A673 (cell line): ENCODE measurements at regions not wholly inside any gene's neighbourhood (a gene's known extent, or its start where the extent isn't known, plus 50 kb on each side); places are given as distances from the start of the nearest gene placed in this dataset.

Source experiments
- BruUV-seq: library from RNA; stranded (reverse); fragments of 400-500 nt; replicated peaks from 2 replicates; lab custom pipeline; 2021; lab: Mats Ljungman, UMichigan
- CTCF ChIA-PET: fragments of 300-600 bp; sonication (Branson Sonifier 250); formaldehyde crosslinking; loops from one replicate; lab custom pipeline; 2022; ENCODE audit warnings: antibody characterized with exemption; lab: Charles Lee
- POLR2A ChIA-PET: fragments of 300-600 bp; sonication (Branson Sonifier 250); formaldehyde crosslinking; loops from one replicate; lab custom pipeline; 2022; ENCODE audit warnings: antibody characterized with exemption; ENCODE audit not compliant: low non-redundant PET; lab: Charles Lee
- DNase-seq: peaks from one replicate; pipeline ENCODE4 v3.0.0-alpha.2; 2015; ENCODE audit warnings: low spot score
- H3K27ac ChIP-seq: fragments of 200-600 bp; sonication (generic); 2 replicates; pipeline ENCODE4 v1.5.1; 2016; ENCODE audit warnings: mixed run types, low read depth, mild to moderate bottlenecking, mixed read lengths, antibody characterized with exemption, low read length; ENCODE audit not compliant: poor library complexity, severe bottlenecking
- H3K27me3 ChIP-seq: fragments of 200-600 bp; sonication (generic); replicated peaks from 2 replicates; pipeline ENCODE4 v1.6.1; 2017; ENCODE audit warnings: mixed run types, low read depth, mild to moderate bottlenecking, mixed read lengths, antibody characterized with exemption, low read length; ENCODE audit not compliant: insufficient read depth, poor library complexity
- H3K36me3 ChIP-seq: fragments of 200-600 bp; sonication (generic); 2 replicates; pipeline ENCODE4 v1.6.1; 2016; ENCODE audit warnings: mixed run types, mild to moderate bottlenecking, mixed read lengths, antibody characterized with exemption, low read length; ENCODE audit not compliant: insufficient read depth, poor library complexity, severe bottlenecking
- H3K4me1 ChIP-seq: fragments of 200-600 bp; sonication (generic); 2 replicates; pipeline ENCODE4 v1.6.1; 2017; ENCODE audit warnings: mixed run types, mild to moderate bottlenecking, mixed read lengths, antibody characterized with exemption, low read length; ENCODE audit not compliant: insufficient read depth, poor library complexity, severe bottlenecking
- H3K4me3 ChIP-seq: fragments of 200-600 bp; sonication (generic); 2 replicates; pipeline ENCODE4 v1.5.1; 2016; ENCODE audit warnings: low read depth, mixed run types, mild to moderate bottlenecking, mixed read lengths, low read length; ENCODE audit not compliant: poor library complexity, severe bottlenecking
- H3K9me3 ChIP-seq: fragments of 200-600 bp; sonication (generic); 2 replicates; pipeline ENCODE4 v1.6.1; 2016; ENCODE audit warnings: mixed run types, low read depth, mild to moderate bottlenecking, mixed read lengths, antibody characterized with exemption, low read length; ENCODE audit not compliant: poor library complexity, severe bottlenecking
- CTCF ChIP-seq: fragments of 300-800, 200-600 bp; sonication (generic); conservative IDR thresholded peaks from 2 replicates; pipeline ENCODE4 v1.5.1; 2017; ENCODE audit warnings: low read depth, mild to moderate bottlenecking, antibody characterized with exemption, low read length, moderate library complexity, mixed read lengths
- EZH2 ChIP-seq: fragments of 200-600 bp; sonication (generic); IDR thresholded peaks from 2 replicates; pipeline ENCODE4 v1.6.1; 2017; ENCODE audit warnings: borderline replicate concordance, low read depth, mild to moderate bottlenecking, mixed read lengths, antibody characterized with exemption, low read length; ENCODE audit not compliant: poor library complexity, severe bottlenecking
- intact Hi-C: fragments of 100-400 bp; cut with micrococcal nuclease; formaldehyde crosslinking; loops from one replicate; pipeline ENCODE4 v1.10.0; 2022; ENCODE audit not compliant: unreplicated experiment

DNA sequence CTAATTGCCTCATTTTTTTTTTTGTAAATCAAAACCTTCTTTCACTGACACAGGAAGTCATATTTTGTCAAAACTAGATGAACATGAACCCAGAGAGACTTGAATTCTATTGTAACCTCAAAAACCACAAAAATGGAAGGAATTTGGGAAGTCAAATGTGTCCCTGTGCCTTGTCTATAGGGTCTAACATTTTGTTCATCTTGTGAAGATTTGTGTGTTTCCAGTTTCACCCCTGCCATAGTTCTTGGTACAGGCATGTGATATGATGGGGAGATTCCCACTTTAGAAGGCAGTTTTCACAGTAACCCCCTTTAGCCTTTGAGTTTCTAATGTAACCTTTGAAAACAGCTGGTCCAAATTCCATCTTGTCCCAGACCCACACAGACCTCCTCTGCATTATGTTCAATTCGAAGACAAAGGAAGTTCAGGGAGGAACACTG is 318.5 kb upstream of the ADAMTS9 start:
- CTCF ChIA-PET = no interaction called here
- peak; percentile 17 for DNase-seq
- no peaks in the 10 kb centered on the region for H3K36me3 ChIP-seq
- H3K9me3 ChIP-seq = no peaks in the 10 kb centered on the region
- H3K4me1 ChIP-seq = no peaks in the 10 kb centered on the region
- no peak overlapping the region for H3K4me3 ChIP-seq
- no peaks in the 10 kb centered on the region for H3K27me3 ChIP-seq
- intact Hi-C loops = no loop called here
- POLR2A ChIA-PET = no interaction called here
- H3K27ac ChIP-seq = no peak overlapping the region
- TF ChIP-seq CTCF = no peak
- TF ChIP-seq EZH2 = no peak
- BruUV-seq = no TSS peak

GRCh38 chr3:65005486-65005885 is 317.7 kb upstream of the ADAMTS9 start:
- Histone ChIP-seq H3K9me3 (no peaks in the 10 kb centered on the region), H3K4me3 (no peak overlapping the region), H3K4me1 (no peaks in the 10 kb centered on the region), H3K27me3 (no peaks in the 10 kb centered on the region), H3K36me3 (no peaks in the 10 kb centered on the region), H3K27ac (no peak overlapping the region)
- no peak for DNase-seq
- TF ChIP-seq EZH2 = no peak
- no peak for TF ChIP-seq CTCF
- ChIA-PET CTCF (no interaction called here), POLR2A (no interaction called here)
- no TSS peak for BruUV-seq
- intact Hi-C loops = no loop called here

GRCh38 chr3:65004795-65005295 is 317.0 kb upstream of the ADAMTS9 start:
- POLR2A ChIA-PET = no interaction called here
- H3K4me1 ChIP-seq = no peaks in the 10 kb centered on the region
- no peak for DNase-seq
- intact Hi-C loops = no loop called here
- no peak overlapping the region for H3K27ac ChIP-seq
- CTCF ChIA-PET = no interaction called here
- no TSS peak for BruUV-seq
- TF ChIP-seq CTCF (no peak), EZH2 (no peak)
- no peaks in the 10 kb centered on the region for H3K36me3 ChIP-seq
- H3K9me3 ChIP-seq = no peaks in the 10 kb centered on the region
- H3K27me3 ChIP-seq = no peaks in the 10 kb centered on the region
- no peak overlapping the region for H3K4me3 ChIP-seq
